C1 segment of cervical spinal cord (tissue), 14 donors: ENCODE measurements at regions not wholly inside any gene's neighbourhood (a gene's known extent, or its start where the extent isn't known, plus 50 kb on each side); places are given as distances from the start of the nearest gene placed in this dataset.
"Not testable (repeated sequence)": the region's sequence is repeated elsewhere in the genome, so short reads cannot be mapped to it uniquely, and the experiment has no call there.

Experiments
- DNase-seq, 14 donors: peaks; one replicate each; lab custom pipeline; 2025; lab: John Stamatoyannopoulos, UW

GRCh38 chr6:16040628-16040974, 88.3 kb upstream of the MYLIP start:
- no peak for DNase-seq

GRCh38 chr6:16039892-16040627, 88.8 kb upstream of the MYLIP start:
- DNase-seq = not testable (repeated sequence)

- DNase-seq = no peak
Observed at GRCh38 chr6:16038938-16039337, 89.9 kb upstream of the MYLIP start.

- no peak for DNase-seq
Observed at GRCh38 chr6:16035488-16036080, 93.3 kb upstream of the MYLIP start.

- DNase-seq = no peak
Observed at GRCh38 chr6:16033214-16033613, 95.7 kb upstream of the MYLIP start.

GRCh38 chr6:16031278-16031981, 97.5 kb upstream of the MYLIP start:
- DNase-seq = no peak

- no peak for DNase-seq
Observed at GRCh38 chr6:16028966-16029365, 99.9 kb upstream of the MYLIP start.

- DNase-seq = no peak
Observed at GRCh38 chr6:16020259-16020658, 108.6 kb upstream of the MYLIP start.

GRCh38 chr6:16019462-16019861, 109.4 kb upstream of the MYLIP start:
- no peak for DNase-seq

- no peak for DNase-seq
Observed at GRCh38 chr6:16018626-16019025, 110.3 kb upstream of the MYLIP start.

- DNase-seq = not testable (repeated sequence)
Observed at GRCh38 chr6:16014325-16014724, 114.6 kb upstream of the MYLIP start.

GRCh38 chr6:16007146-16007545, 121.7 kb upstream of the MYLIP start:
- no peak for DNase-seq

- no peak for DNase-seq
Observed at GRCh38 chr6:16006681-16007080, 122.2 kb upstream of the MYLIP start.

GRCh38 chr6:16004934-16005679, 123.8 kb upstream of the MYLIP start:
- no peak for DNase-seq

GRCh38 chr6:16003197-16003491, 125.7 kb upstream of the MYLIP start:
- DNase-seq = no peak

GRCh38 chr6:16002332-16003196, 126.3 kb upstream of the MYLIP start:
- no peak for DNase-seq

- DNase-seq = no peak
Observed at GRCh38 chr6:16001158-16001557, 127.7 kb upstream of the MYLIP start.

GRCh38 chr6:15999201-15999600, 129.7 kb upstream of the MYLIP start:
- DNase-seq = no peak

GRCh38 chr6:15997586-15998388, 131.1 kb upstream of the MYLIP start:
- no peak for DNase-seq

GRCh38 chr6:15996030-15996429, 132.9 kb upstream of the MYLIP start:
- DNase-seq = no peak

GRCh38 chr6:15995493-15995892, 133.4 kb upstream of the MYLIP start:
- DNase-seq = no peak
